Cerebellar cortex (tissue), 1 donor: ENCODE measurements at regions not wholly inside any gene's neighbourhood (a gene's known extent, or its start where the extent isn't known, plus 50 kb on each side); places are given as distances from the start of the nearest gene placed in this dataset.
"Not testable (repeated sequence)": the region's sequence is repeated elsewhere in the genome, so short reads cannot be mapped to it uniquely, and the experiment has no call there.

ENCODE experiments used
- DNase-seq: peaks from one replicate; pipeline ENCODE4 v3.0.0-alpha.2; 2015; ENCODE audit warnings: low spot score

DNA sequence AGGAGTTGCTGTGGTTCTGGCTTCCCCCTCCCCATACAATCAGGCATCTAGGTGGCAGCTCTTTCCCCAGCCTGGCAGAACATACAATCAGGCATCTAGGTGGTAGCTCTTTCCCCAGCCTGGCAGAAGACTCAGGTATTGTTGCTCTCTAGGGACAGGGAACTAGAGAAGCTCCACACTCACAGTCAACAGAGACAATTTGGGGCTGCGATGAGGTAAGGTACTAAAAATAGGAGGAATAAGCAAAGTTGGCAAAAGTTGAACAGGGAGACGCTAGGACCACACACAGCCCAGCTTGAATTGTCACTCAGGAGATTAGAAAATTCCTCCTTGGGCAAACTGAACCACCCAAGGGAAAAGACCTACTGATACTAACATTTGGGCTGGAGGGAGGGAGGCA, 315.5 kb upstream of the CDH5 start:
- no peak for DNase-seq

DNA sequence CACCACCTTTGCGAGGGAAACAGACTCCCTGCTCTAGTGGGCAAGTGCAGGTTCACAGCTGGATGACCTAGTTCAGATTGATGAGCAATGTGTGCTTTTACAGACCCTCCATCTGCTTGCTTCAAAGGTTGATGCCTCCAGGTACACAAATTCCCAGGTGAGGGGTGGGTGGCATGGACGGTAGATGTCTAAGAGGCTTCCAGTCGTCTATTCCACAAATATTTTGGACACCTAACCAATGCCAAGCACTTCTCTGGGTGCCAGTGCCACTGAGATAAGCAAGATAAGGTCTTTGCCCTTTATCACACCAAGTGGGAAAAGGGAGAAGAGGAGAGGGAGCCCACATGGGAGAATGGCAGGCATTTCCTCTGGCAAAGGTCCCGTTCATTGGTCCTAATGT, 316.6 kb upstream of the CDH5 start:
- DNase-seq: no peak

GRCh38 chr16:66045626-66046025, 320.9 kb upstream of the CDH5 start:
- DNase-seq: no peak

DNA sequence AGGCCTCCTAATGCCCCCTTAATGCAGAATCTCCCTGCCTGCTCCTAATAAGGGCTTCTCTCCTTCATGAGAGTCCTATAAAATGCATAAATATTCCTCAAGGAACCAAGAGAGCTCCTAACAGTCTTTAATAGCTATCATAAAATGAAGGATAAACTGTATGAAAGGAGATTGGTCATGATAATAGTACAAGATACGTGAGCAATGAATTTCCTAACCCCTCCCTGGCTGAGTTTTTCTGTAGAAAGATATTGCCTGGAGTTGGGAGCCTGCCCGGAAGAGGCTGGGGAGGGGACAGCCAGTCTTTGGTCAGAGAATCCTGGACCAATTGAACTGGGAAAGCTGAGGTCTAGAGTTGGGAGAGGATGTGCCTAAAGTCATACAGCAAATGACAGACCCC, 321.9 kb upstream of the CDH5 start:
- no peak for DNase-seq

DNA sequence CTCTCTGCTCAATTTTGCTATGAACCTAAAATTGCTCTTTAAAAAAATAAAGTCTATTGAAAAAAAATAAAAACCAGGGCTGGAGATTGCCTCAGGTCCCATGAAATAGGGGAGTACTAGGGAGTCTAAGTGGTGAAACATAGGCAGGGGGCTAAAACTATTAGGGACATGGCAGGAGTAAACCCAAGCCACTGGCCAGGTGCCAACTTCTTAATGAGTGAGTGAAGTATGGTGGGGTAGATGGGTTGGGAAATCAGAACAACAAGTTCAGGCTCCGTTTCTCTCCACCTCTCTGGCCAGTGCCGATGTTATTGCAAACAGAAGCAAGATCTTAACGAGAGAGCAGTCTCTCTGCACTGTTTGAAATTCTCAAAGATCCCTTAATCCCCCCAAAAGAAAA, 322.4 kb upstream of the CDH5 start:
- no peak for DNase-seq

- no peak for DNase-seq
Observed at GRCh38 chr16:66043326-66043725, 323.2 kb upstream of the CDH5 start.

GRCh38 chr16:66042341-66042740, 324.1 kb upstream of the CDH5 start:
- no peak for DNase-seq

- no peak for DNase-seq
Observed at GRCh38 chr16:66041907-66042306, 324.6 kb upstream of the CDH5 start.

GRCh38 chr16:66039793-66040192, 326.7 kb upstream of the CDH5 start:
- no peak for DNase-seq

DNA sequence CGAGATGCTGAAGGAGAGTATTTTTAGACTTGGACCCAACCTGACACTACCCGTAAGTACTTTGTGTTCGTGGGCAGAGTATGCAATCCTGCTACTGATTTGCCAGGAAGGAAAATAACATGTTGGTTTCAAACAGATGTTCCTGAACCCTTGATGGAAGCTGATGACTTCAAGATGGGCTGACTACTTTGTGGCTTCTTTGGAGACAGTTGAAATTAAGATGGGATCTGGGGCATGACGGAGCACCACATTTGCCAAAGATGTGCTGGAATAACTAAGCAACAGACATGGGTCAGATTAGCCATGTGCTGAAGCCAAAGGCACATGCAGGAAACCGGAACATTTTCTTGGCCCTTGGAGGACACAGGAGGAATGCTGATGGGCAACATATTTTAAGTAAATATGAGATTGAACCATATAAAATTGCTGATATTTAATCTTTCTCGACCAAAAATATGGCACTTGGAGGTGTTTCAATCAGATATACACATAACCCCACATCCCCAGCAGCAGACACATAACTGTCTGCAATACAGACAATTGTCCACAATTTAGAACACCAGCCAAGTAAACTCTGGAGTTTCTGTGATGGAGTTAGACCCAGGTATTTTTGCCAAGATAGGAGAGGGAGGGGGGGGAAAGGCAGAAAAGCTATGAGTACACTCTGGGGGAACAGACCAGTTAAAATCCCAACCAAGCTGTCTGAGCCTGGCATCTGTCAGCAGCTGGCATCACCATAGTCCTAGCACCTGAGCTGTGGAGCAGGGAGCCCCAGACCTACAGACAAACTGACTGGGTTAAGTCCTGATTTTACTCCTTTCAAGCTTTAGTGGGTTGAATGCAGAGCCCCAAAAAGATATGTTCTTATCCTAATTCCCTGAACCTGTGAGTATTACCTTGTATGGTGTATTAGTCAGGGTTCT, 329.4 kb upstream of the CDH5 start:
- peak; percentile 11 for DNase-seq

DNA sequence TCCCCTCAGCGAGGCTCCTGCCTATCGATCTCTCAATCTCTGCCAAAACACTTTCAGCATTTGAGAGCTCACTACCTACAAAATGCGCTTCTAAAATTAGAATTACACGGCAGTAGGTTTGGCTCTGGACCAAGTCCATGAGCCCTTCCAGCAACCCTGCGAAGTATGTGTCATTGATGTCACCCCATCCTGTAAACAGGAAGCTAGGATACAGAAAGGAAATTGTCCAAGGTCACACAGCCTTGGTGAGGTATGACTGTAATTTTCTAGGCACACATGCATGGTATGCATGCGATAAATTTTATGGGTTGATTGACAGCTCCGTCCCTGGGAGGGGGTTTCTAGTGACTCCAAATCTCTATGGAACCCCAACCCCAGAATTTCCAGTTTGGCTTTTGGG, 330.3 kb upstream of the CDH5 start:
- DNase-seq: no peak

DNA sequence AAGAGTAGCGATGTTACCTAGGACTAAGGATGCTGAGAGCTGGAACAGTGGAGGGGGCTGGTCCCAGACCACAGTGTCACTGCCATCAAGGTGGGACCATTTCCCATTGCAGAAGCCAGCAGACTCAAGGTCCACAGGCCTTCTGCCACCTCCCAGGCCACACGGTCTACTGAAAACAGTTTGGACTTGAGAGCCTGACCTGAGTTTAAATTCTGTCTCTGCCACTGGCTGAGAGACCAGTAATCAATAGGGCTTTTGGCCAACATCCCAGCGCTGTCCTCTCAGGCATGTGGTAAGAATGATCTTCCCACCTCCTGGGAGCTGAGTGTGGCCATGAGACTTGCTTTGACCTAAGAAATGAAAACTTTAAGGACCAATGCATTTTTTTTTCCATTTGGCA, 331.4 kb upstream of the CDH5 start:
- no peak for DNase-seq

DNA sequence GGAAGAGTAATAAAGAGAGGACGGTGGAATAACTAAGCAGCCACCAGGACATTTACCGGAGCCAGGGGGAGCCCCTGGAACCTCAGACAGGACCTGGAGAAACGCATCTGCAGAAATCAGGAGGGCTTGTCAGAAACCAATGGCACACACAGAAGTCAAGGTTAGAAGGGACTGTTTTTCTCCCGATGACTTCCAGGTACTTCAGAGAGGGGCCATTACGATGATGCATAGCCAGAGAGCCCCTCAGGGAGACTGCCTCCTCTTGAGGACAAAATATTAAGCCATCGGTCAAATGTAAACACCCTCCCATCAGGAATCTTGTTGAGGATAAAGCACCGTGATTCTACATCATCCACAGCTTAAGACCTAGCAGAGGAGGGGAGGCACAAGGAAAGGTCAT, 333.6 kb upstream of the CDH5 start:
- DNase-seq: no peak

DNA sequence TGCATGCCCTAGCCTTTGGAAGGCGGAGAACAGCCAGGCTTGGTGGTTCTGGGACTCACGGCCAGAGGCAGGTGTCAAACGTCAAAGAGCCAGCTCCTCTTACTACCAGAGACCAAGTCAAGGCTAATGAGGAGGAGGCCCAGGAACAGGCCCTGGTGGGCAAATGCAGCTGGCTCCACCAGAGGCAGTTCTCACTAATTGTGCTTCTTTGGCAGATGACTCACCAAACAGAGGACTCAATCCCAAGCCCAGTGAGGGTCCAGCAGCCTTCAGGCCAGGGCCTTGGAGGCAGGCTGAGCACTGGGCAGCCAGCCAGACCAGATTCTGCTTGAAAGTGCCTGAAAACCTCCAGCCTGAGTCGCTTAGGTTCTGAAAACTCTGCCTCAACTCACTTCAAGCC, 336.5 kb upstream of the CDH5 start:
- no peak for DNase-seq

GRCh38 chr16:66028510-66029216, 337.8 kb upstream of the CDH5 start:
- no peak for DNase-seq

DNA sequence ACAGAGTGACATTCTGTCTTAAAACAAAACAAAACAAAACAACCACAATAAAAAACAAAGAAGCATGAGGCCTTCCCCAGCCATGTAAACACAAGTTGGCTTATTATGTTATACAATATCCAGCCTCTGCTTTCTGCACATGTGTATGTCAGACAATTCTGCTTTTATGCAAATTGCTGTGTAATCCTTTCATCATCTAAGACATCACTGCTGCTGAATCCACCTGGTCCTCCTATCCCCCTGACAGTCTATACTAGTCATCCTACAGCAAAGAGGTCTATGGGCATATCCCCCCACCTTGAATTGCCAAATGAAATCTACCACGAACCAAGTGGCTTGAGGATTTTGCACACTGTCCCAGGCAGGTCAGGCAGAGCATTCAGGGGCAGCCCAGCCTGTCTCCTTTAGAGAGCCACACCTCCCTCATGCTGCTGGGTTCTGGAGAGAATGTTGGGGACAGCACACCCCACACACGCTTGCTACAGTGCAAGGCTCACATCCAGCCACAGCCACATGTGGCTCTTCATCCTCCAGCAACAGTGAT, 339.6 kb upstream of the CDH5 start:
- DNase-seq: no peak

- DNase-seq: peak; percentile 38
Observed at GRCh38 chr16:66026211-66026610, 340.3 kb upstream of the CDH5 start.

- DNase-seq: no peak
Observed at GRCh38 chr16:66025751-66026150, 340.7 kb upstream of the CDH5 start.

- not testable (repeated sequence) for DNase-seq
Observed at GRCh38 chr16:66024567-66024966, 341.9 kb upstream of the CDH5 start.

DNA sequence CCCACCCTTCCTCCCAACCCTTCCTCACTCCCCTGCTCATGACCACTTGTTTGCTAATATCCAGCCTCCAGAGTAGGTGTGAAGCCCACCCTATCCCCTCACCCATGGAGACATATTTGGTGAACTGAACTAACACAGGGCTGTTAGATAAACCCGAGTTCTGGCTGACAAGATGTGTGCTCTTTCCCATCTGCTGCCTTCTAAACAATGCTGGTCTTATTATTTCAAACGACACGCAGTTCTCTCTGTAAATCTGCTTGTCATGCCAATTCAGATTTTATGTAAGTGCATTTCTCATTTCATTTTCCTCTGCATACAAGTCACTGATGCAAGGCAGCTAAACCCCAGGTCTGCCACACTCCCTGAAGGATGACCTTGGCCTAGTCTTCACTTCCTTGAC, 343.0 kb upstream of the CDH5 start:
- DNase-seq: no peak

DNA sequence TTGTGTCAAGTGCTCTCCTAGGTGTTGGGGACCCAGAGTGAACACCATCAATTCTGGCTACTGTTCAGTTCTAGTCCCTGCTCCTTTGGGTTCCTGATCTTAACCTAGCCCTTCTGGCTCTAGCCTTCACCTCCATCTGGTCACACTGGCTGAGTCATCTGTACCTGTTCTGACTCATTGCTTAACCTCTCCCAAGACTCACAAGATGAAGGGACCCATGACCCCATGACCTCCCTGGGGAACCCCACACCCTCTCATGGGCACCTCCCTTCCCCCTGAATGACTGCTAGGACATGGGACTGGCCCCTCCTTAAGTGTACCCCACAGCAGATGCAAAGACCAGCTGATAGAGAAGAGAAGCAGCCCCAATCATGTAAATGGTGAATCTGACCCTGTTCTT, 345.8 kb upstream of the CDH5 start:
- no peak for DNase-seq

- no peak for DNase-seq
Observed at GRCh38 chr16:66020046-66020445, 346.4 kb upstream of the CDH5 start.

DNA sequence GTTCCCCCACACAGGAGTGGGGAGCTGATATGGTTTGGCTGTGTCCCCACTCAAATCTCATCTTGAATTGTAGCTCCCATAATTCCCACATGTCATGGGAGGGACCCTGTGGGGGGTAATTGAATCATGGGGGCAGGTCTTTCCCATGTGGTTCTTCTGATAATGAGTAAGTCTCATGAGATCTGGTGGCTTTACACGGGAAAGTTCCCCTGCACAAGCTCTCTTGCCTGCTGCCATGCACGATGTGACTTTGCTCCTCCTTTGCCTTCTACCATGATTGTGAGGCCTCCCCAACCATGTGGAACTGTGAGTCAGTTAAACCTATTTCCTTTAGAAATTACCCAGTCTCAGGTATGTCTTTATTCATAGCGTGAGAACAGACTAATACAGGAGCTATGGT, 347.0 kb upstream of the CDH5 start:
- DNase-seq: not testable (repeated sequence)
